ENCODE measurements at regions not wholly inside any gene's neighbourhood (a gene's known extent, or its start where the extent isn't known, plus 50 kb on each side); places are given as distances from the start of the nearest gene placed in this dataset.

GRCh38 chr2:41521211-41521610 lies 526.6 kb upstream of the PKDCC start:
- DNase-seq: no peak

GRCh38 chr2:41527525-41528323 lies 520.1 kb upstream of the PKDCC start:
- no peak for DNase-seq

DNA sequence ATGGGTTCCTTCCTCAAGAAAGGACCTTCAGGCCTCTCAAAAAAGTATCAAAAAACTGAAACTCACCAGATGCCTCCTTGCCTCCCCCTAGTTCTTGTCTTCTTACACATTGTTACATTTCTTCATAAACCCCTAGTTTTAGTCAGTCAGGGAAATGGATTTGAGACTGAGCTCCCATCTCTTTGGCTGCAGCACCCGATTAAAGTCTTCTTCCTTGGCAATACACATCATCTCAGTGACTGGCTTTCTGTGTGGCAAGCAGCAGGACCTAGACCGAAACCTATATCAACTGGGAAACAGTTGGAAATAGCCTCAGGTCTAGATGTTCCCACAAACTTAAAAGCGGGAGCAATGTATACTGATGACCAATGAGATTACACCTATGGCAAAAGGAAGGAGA lies 512.2 kb upstream of the PKDCC start:
- DNase-seq: no peak

GRCh38 chr2:41540272-41540998 lies 507.4 kb upstream of the PKDCC start:
- no peak for DNase-seq

DNA sequence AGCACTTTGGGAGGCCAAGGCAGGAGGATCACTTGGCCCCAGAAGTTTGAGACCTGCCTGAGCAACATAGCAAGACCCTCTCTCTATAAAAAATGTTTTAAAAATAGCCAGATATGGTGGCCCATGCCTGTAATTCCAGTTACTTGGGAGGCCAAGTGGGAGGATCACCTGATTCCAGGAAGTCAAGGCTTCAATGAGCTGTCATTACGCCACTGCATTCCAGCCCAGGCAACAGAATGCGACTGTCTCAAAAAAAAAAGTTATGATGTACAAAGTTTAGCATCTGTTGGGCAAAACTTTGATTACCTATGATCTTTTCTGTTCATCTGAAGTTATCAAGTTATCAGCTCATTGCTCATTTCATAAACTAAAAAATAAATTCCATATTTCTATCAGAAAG lies 504.1 kb upstream of the PKDCC start:
- DNase-seq: no peak

- no peak for DNase-seq
These were observed 503.1 kb upstream of the PKDCC start for GRCh38 chr2:41544709-41545108.

DNA sequence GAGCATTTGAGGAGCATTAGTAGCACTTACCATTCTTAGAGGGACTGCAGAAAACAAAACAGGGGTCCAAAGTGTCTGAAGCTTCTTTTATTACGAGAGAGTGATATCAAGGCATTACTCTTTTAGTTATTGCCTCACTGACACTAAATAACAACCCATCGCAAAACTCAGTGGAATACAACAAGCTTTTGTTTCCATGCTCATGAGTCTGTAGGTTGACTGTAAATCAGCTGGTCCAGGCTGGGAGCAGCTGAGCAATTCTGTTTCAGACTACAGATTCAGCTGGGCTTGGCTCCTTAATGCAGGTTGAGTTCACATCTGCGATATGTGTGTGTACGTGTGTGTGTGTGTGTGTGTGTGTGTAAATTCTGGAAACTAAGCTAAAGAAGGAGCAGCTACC lies 501.8 kb upstream of the PKDCC start:
- DNase-seq: no peak

DNA sequence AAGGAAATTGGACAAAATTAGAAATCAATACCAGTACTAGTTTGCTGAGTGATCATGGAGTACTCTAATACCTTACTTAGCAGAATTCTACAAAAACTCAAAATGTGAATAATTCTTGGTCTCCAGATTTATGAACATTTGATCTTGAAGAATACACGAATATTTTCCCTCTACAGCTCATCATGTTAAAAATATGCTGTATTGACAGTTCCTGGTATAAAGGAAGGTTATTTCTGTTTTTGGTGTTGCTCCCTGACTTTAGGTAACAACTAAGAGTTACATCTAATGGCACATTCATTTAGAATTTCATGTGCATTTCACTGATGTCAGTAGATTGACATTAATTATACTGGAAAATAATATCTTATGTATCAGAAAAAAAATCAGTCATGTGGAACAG lies 479.2 kb upstream of the PKDCC start:
- DNase-seq: no peak

GRCh38 chr2:41572154-41572553 lies 475.7 kb upstream of the PKDCC start:
- no peak for DNase-seq

GRCh38 chr2:41576423-41576822 lies 471.4 kb upstream of the PKDCC start:
- DNase-seq: no peak

GRCh38 chr2:41579806-41580205 lies 468.0 kb upstream of the PKDCC start:
- no peak for DNase-seq

DNA sequence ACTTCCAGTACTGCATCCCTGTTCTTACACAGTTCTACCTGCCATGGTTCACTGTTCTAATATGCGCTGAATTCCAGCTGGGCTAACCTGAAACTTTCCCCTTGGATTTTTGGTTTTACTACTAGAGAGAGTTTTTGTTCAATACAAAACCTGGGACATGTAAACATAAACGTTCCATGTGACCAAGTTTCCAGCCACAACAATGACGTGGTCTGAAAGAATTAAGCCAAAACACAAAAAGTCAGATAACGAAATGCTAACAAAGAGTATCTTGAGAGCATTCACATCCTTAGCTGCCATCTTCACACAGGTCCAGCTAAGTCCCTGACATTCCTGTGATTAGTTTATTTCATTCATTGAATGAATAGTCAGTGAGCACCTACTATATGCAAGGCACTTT lies 467.0 kb upstream of the PKDCC start:
- no peak for DNase-seq

DNA sequence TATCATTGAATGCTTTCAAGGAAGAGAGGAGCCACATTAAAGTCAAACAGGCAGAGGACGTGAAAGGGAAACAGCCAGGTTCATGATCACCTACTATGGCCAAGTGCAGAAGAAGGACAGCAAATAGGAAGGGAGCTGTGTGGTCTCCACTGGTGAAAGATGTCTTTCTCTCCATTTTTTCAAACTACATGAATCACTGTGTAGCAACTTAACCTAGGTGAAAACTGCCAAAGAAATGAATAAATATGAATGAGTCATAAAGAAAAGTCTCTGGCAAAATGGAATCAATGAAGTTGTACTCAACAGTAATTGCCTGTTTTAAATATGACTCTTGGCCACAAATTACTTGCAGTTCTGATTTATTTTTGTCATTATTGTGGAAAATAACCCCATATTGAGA lies 452.6 kb upstream of the PKDCC start:
- no peak for DNase-seq

GRCh38 chr2:41597680-41598079 lies 450.1 kb upstream of the PKDCC start:
- no peak for DNase-seq

- DNase-seq: no peak
These were observed 449.5 kb upstream of the PKDCC start for GRCh38 chr2:41598161-41598894.

DNA sequence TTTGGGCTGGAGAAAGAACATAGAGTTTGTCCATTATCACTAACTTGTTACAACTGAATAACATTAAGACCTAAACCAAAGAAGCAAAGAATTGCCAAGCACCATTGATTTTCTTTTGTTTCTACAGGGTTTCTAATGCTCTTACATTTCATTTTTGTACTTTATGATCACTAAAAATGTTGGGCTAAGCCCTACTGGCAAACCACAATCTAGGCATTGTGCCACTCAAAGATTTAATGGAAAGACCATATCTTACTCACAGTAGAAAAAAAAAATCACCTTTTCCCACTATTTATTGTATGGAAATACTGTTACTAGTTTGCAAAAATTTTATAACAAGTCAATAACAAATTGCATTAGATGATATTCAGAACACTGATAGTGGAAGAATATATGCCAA lies 447.4 kb upstream of the PKDCC start:
- no peak for DNase-seq

GRCh38 chr2:41602341-41602740 lies 445.5 kb upstream of the PKDCC start:
- DNase-seq: no peak

DNA sequence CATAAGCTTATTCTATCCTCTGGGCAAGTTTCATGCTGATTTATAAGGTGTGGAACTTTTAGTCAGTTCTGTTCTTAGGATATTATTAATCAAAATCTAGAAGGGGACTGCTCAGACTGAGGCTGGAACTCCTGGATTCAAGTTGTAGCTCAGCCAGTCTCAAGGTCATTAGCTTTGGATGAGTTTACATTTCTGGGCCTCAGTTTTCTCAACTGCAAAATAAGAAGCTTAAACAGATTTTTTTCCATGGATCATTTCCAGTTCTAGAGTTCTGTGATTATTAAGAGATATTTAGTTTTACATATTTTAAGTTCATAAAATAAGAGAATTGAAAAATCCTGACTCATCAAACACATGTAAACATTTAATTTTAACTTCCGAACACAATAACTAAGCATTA lies 442.5 kb upstream of the PKDCC start:
- no peak for DNase-seq

- no peak for DNase-seq
These were observed 441.9 kb upstream of the PKDCC start for GRCh38 chr2:41605914-41606313.

- no peak for DNase-seq
These were observed 437.2 kb upstream of the PKDCC start for GRCh38 chr2:41610501-41611190.

DNA sequence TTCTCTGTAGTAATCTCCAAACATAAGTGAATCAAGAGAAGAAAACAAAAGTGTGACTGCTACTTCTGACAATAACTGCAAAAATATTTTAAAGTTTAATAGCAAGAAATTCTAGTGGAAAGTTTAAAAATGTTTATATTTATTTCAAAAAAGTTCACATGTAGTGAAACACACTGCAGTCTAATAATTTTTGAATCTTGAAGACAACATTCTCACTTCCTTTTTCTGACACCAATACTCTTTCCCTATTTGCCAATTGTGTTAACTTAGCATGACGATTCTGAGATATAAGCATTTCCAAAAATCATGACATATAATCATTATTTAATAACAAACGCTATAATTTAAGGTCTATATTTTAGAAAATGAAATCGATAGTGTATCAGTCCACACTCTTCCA lies 429.1 kb upstream of the PKDCC start:
- no peak for DNase-seq

- DNase-seq: no peak
These were observed 426.7 kb upstream of the PKDCC start for GRCh38 chr2:41621095-41621494.

GRCh38 chr2:41621563-41621962 lies 426.3 kb upstream of the PKDCC start:
- DNase-seq: no peak

All from NCI-H2029 treated with DMSO at 0.1 percent for 48 hours (cell line).